H9 (cell line): ENCODE measurements at regions not wholly inside any gene's neighbourhood (a gene's known extent, or its start where the extent isn't known, plus 50 kb on each side); places are given as distances from the start of the nearest gene placed in this dataset.

Experiments
- DNase-seq: peaks from one replicate; pipeline ENCODE4 v3.0.0-alpha.2; 2017
- H2AFZ ChIP-seq: one replicate; pipeline ENCODE4 v1.6.1; 2013; ENCODE audit warnings: mild to moderate bottlenecking, low read length, control low read depth, moderate library complexity
- H2AK5ac ChIP-seq: 2 replicates; pipeline ENCODE4 v1.6.1; 2013; ENCODE audit warnings: low read length, control low read depth, mixed read lengths; ENCODE audit not compliant: insufficient read length
- H2BK120ac ChIP-seq: one replicate; pipeline ENCODE4 v1.6.1; 2013; ENCODE audit warnings: low read depth, mild to moderate bottlenecking, low read length, control low read depth, inconsistent platforms; ENCODE audit not compliant: poor library complexity, severe bottlenecking
- H2BK12ac ChIP-seq: 2 replicates; pipeline ENCODE4 v1.6.1; 2013; ENCODE audit warnings: low read length, control low read depth, mixed read lengths, low read depth; ENCODE audit not compliant: insufficient read length
- H2BK15ac ChIP-seq: 2 replicates; pipeline ENCODE4 v1.6.1; 2013; ENCODE audit warnings: low read depth, low read length, control low read depth
- H2BK20ac ChIP-seq: one replicate; pipeline ENCODE4 v1.6.1; 2013; ENCODE audit warnings: low read depth, mild to moderate bottlenecking, low read length, control low read depth, inconsistent platforms; ENCODE audit not compliant: poor library complexity, severe bottlenecking
- H2BK5ac ChIP-seq: 2 replicates; pipeline ENCODE4 v1.6.1; 2013; ENCODE audit warnings: low read length, control low read depth, mixed read lengths; ENCODE audit not compliant: insufficient read length
- H3K14ac ChIP-seq: 2 replicates; pipeline ENCODE4 v1.6.1; 2013; ENCODE audit warnings: low read length, control low read depth; ENCODE audit not compliant: insufficient read depth
- H3K18ac ChIP-seq: 2 replicates; pipeline ENCODE4 v1.6.1; 2013; ENCODE audit warnings: low read depth, mild to moderate bottlenecking, mixed read lengths, low read length, control low read depth; ENCODE audit not compliant: insufficient read length
- H3K23ac ChIP-seq: 2 replicates; pipeline ENCODE4 v1.6.1; 2013; ENCODE audit warnings: low read length, control low read depth, mixed read lengths, low read depth; ENCODE audit not compliant: insufficient read length
- H3K23me2 ChIP-seq: 2 replicates; pipeline ENCODE4 v1.6.1; 2013; ENCODE audit warnings: low read depth, mild to moderate bottlenecking, mixed read lengths, low read length, control low read depth; ENCODE audit not compliant: insufficient read length, poor library complexity, severe bottlenecking
- H3K27ac ChIP-seq: 2 replicates; pipeline ENCODE4 v1.5.1; 2013; ENCODE audit warnings: low read length, control low read depth, mixed read lengths, low read depth; ENCODE audit not compliant: insufficient read length
- H3K27me3 ChIP-seq: 2 replicates; pipeline ENCODE4 v1.6.1; 2013; ENCODE audit warnings: low read length, control low read depth, inconsistent platforms; ENCODE audit not compliant: insufficient read depth
- H3K4ac ChIP-seq: 2 replicates; pipeline ENCODE4 v1.6.1; 2013; ENCODE audit warnings: low read depth, mild to moderate bottlenecking, control low read depth, inconsistent platforms, low read length, moderate library complexity
- H3K4me1 ChIP-seq: 2 replicates; pipeline ENCODE4 v1.6.1; 2013; ENCODE audit warnings: low read length, control low read depth, inconsistent platforms; ENCODE audit not compliant: insufficient read depth
- H3K4me2 ChIP-seq: 2 replicates; pipeline ENCODE4 v1.6.1; 2013; ENCODE audit warnings: low read length, control low read depth, mixed read lengths; ENCODE audit not compliant: insufficient read length, insufficient read depth
- H3K56ac ChIP-seq: 2 replicates; pipeline ENCODE4 v1.6.1; 2013; ENCODE audit warnings: low read depth, mild to moderate bottlenecking, mixed read lengths, low read length, control low read depth; ENCODE audit not compliant: insufficient read length
- H3K79me1 ChIP-seq: 2 replicates; pipeline ENCODE4 v1.6.1; 2013; ENCODE audit warnings: low read depth, mild to moderate bottlenecking, moderate library complexity, low read length, control low read depth, inconsistent platforms; ENCODE audit not compliant: insufficient read depth, poor library complexity, severe bottlenecking
- H3K79me2 ChIP-seq: 2 replicates; pipeline ENCODE4 v1.6.1; 2013; ENCODE audit warnings: low read length, control low read depth, inconsistent platforms; ENCODE audit not compliant: insufficient read depth
- H3K9ac ChIP-seq: 2 replicates; pipeline ENCODE4 v1.6.1; 2013; ENCODE audit warnings: low read length, control low read depth, mixed read lengths; ENCODE audit not compliant: insufficient read length; ENCODE audit errors: extremely low read depth
- H3K9me3 ChIP-seq: one replicate; pipeline ENCODE4 v1.6.1; 2013; ENCODE audit warnings: low read depth, low read length, inconsistent platforms; ENCODE audit not compliant: control insufficient read depth
- H3T11ph ChIP-seq: one replicate; pipeline ENCODE4 v1.6.1; 2013; ENCODE audit warnings: mild to moderate bottlenecking, low read length, control low read depth, inconsistent platforms
- H4K20me1 ChIP-seq: one replicate; pipeline ENCODE4 v1.6.1; 2013; ENCODE audit not compliant: control insufficient read depth, insufficient read length, insufficient read depth
- H4K5ac ChIP-seq: 2 replicates; pipeline ENCODE4 v1.6.1; 2013; ENCODE audit warnings: low read depth, mild to moderate bottlenecking, mixed read lengths, low read length, control low read depth; ENCODE audit not compliant: insufficient read length
- H4K8ac ChIP-seq: replicated peaks from 2 replicates; pipeline ENCODE4 v1.6.1; 2013; ENCODE audit warnings: low read length, control low read depth, mixed read lengths, low read depth; ENCODE audit not compliant: insufficient read length
- H4K91ac ChIP-seq: 2 replicates; pipeline ENCODE4 v1.6.1; 2013; ENCODE audit warnings: low read depth, mild to moderate bottlenecking, moderate library complexity, mixed read lengths, low read length, control low read depth; ENCODE audit not compliant: insufficient read length
- H3K27ac Mint-ChIP-seq, 3 experiments: 2 replicates in 2 of 3; 3 replicates in 1 of 3; pipeline ENCODE4 v1.8.0; 2020 to 2021; ENCODE audit warnings: mixed read lengths in 3 of 3, mild to moderate bottlenecking in 1 of 3, moderate library complexity in 1 of 3
- H3K27me3 Mint-ChIP-seq: 2 replicates; pipeline ENCODE4 v1.8.0; 2021; ENCODE audit warnings: low read depth, mild to moderate bottlenecking, moderate library complexity, mixed read lengths
- H3K36me3 Mint-ChIP-seq, 3 experiments: 2 replicates in 2 of 3; 3 replicates in 1 of 3; pipeline ENCODE4 v1.8.0; 2020 to 2021; ENCODE audit warnings: low read depth in 3 of 3, mixed read lengths in 3 of 3; ENCODE audit not compliant: insufficient read depth in 1 of 3
- H3K4me1 Mint-ChIP-seq, 2 experiments: 2 replicates each; pipeline ENCODE4 v1.8.0; 2020; ENCODE audit warnings: mixed read lengths in 2 of 2
- H3K4me3 Mint-ChIP-seq, 2 experiments: 2 replicates in 1 of 2; 3 replicates in 1 of 2; pipeline ENCODE4 v1.8.0; 2020 to 2021; ENCODE audit warnings: mild to moderate bottlenecking in 2 of 2, mixed read lengths in 2 of 2, moderate library complexity in 1 of 2
- H3K9me3 Mint-ChIP-seq, 2 experiments: 2 replicates in 1 of 2; 3 replicates in 1 of 2; pipeline ENCODE4 v1.8.0; 2020; ENCODE audit warnings: mild to moderate bottlenecking in 2 of 2, mixed read lengths in 2 of 2, moderate library complexity in 1 of 2
- CTCF ChIP-seq: fragments of 200-600 bp; sonication (generic); conservative IDR thresholded peaks from 3 replicates; pipeline ENCODE4 v1.8.0; 2021; ENCODE audit warnings: antibody characterized with exemption, mild to moderate bottlenecking
- WGBS: extraction: QIAGEN DNeasy Blood & Tissue Kit; methylation state at CpG from one replicate; pipeline ENCODE4 v1.1.7; 2013; ENCODE audit warnings: missing lambda C conversion rate, low lambda C conversion rate, mixed read lengths; ENCODE audit not compliant: insufficient read length; ENCODE audit errors: extremely low coverage; 5-methylcytosine and 5-hydroxymethylcytosine counted together

- no peak overlapping the region for H3K9ac ChIP-seq
- H3K9me3 ChIP-seq = no peaks in the 10 kb centered on the region
- no peak overlapping the region for H2AK5ac ChIP-seq
- no peak overlapping the region for H4K5ac ChIP-seq
- H3T11ph ChIP-seq = no peak overlapping the region
- no peak overlapping the region for H3K56ac ChIP-seq
- H4K8ac ChIP-seq = no peak overlapping the region
- no peak overlapping the region for H3K4me3 Mint-ChIP-seq
- no peak for TF ChIP-seq CTCF
- H3K18ac ChIP-seq = no peak overlapping the region
- H3K27ac ChIP-seq = no peak overlapping the region
- H3K14ac ChIP-seq = no peak overlapping the region
- no peak overlapping the region for H2BK15ac ChIP-seq
- H4K91ac ChIP-seq = no peak overlapping the region
- H2BK12ac ChIP-seq = no peak overlapping the region
- no peaks in the 10 kb centered on the region for H3K27me3 Mint-ChIP-seq
- no peaks in the 10 kb centered on the region for H3K23me2 ChIP-seq
- no peak overlapping the region for H2BK5ac ChIP-seq
- no peaks in the 10 kb centered on the region for H3K9me3 Mint-ChIP-seq
- WGBS = no CpG with 5 or more reads among the region's 1 CpG
- H3K79me2 ChIP-seq = no peaks in the 10 kb centered on the region
- H3K36me3 Mint-ChIP-seq = no peaks in the 10 kb centered on the region
- DNase-seq = no peak
- H3K4ac ChIP-seq = no peak overlapping the region
- no peak overlapping the region for H3K4me2 ChIP-seq
- H2BK20ac ChIP-seq = no peak overlapping the region
- no peaks in the 10 kb centered on the region for H3K27me3 ChIP-seq
- peaks cover 3 to 4% of the 10 kb centered on the region in 2 experiments; a peak in 3 of 4 replicates for H3K4me1 Mint-ChIP-seq
- no peak overlapping the region for H3K27ac Mint-ChIP-seq
- H4K20me1 ChIP-seq = no peaks in the 10 kb centered on the region
- no peak overlapping the region for H2BK120ac ChIP-seq
- no peaks in the 10 kb centered on the region for H3K4me1 ChIP-seq
- no peaks in the 10 kb centered on the region for H3K79me1 ChIP-seq
- no peak overlapping the region for H3K23ac ChIP-seq
- H2AFZ ChIP-seq = no peak overlapping the region
These were observed 313.5 kb downstream of the KCNC2 start for GRCh38 chr12:74896186-74896585.
